Fibroblast of skin of left biceps (primary cell): ENCODE measurements at regions not wholly inside any gene's neighbourhood (a gene's known extent, or its start where the extent isn't known, plus 50 kb on each side); places are given as distances from the start of the nearest gene placed in this dataset.

Source experiments
- DNase-seq, 2 experiments: peaks; one replicate each; pipeline ENCODE4 v3.0.0-alpha.2; 2013; ENCODE audit warnings: low read depth in 2 of 2

DNA sequence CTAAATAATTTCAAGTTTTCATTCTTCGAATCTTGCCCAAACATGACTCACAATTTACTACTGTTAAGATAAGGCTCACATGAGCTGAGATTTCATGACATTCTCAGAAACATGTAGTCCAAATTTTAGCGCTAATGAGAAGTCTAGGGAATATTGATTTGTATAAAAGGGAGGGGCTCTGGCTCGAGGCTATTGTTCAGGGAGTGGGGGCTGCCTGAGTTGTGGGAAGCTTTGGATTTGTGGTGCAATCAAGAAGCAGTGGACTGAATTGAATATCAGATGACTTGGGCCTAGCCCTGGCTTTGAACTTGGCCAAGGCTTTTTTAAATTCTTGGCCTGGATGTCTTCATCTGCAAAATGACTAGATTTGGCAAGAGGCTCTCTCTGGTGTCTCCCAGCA, 674.9 kb upstream of the FANCL start:
- no peak for DNase-seq

DNA sequence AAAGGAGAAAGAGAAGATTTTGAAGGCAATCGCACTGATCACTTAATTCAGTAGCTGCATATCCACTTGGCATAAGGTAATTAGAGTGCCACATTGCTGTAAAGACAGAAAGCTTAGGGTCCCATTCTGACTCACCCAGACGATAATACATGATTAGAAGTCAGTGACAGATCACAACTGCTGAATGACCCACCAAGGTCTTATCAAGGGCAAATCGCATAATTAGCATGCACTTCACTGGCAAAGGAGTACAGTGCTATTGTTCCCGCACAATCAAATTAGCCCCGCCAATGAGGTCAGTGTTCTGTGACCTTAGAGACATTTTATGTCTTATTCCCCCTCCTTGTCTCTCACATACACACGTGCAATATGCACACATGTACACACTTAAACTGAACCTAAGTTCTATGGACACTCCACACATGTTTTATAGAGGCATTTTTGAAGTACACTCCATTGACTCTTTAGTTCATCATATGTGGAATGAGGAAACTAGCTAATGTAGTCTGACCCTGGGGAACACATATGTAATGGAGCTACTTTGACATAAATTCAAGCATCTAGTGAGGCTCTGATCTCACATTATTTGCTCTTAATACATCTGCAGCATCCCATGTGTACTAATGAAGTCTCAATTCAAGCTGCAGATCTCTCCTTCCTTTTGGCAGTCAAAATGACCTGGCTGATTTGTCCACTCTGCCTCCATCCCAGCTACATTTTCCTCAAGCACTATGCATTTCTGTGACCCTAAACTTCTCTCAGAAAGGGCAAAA, 673.8 kb upstream of the FANCL start:
- DNase-seq: no peak

DNA sequence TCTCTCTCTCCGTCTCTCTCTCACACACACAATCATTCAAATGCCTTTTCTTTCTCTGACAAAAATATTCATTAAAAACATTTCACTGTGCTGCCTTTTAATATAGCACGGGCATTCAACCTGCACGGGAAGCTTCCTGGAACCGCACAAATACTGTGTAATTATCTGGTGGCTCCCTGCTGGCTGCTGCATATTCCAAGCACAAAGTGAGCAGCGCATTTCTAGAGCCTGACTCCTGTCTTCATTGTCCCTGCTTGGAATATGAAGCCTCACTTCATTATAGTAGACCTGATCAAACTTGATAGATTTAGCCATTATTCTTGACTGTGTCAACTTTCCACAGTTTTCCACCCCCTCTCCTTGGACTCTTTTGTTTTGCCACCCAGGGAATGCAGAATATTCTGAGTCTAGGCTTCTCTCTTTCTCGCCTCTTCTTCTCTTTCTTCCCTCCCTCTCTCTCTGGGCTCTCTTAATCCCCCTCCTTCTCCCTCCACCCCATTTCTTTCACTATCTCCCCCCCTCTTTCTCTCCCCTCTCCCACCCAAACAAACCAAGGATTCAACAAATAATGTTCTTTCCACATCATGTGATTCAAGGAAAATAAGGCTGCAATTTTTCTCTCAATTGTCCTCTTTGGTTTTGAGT, 672.1 kb upstream of the FANCL start:
- no peak for DNase-seq

DNA sequence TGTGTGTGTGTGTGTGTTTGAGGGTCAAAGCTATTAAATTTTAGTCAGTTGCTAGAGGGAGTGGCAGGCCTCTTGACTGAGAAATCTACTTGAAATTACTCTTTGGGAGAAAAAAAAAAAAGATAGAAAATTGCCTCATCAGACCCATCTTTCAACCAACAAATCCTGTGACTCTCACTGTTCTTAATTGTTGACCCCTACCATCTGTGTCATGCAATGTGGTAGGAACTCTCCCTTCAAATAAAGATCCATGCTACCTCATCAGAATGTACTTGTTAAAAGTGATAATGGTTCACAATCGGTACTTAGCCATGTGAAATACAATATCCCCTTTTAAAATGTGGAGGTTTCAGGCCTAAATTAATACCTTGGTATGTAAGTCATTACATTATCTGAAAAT, 670.8 kb upstream of the FANCL start:
- no peak for DNase-seq

DNA sequence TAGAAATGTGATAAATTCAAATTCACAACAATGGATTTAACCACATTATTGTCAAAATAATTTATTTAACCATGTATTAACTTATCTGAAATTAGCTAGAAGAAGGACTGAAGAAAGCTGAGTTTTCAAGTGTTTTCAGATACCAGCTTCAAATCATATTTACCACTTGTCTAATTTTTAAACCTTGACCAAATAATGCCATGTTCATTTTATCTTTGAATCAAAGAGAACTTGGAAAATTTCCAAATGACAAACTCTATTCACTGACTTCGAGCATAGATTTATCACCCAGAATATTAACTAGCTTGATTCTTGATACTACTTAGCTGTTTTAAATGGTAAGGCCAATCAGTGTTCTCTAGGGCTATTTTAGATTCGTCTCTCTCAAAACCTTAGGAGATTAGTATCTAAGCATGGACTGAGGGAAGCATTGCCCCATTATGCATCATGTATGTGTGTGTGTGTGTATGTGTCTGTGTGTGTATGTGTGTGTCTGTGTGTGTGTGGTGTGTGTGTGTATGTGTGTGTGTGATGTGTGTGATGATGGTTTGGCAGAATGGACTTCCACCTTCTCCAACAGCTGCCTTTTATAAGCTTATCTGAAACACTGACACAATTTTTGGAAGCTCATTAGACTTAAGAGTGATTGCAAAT, 667.5 kb upstream of the FANCL start:
- no peak for DNase-seq

DNA sequence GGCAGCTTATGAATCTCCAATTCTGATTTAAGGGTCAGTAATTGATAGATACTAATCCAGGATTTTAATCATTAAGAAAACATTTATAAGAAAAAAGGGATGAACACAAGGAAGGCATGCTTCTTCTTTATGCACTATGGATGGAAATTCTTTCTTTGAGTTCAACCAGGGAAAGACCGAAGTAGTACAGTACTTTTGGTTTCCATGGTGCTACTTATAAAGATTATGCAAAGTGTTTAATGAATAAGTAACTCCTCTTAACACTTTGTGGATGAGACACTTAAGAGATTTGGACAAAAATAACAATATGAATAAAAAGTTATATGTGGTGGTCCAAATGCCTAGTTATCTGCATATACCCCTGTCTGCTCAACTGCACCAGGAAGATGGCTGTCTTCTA, 666.5 kb upstream of the FANCL start:
- DNase-seq: no peak

DNA sequence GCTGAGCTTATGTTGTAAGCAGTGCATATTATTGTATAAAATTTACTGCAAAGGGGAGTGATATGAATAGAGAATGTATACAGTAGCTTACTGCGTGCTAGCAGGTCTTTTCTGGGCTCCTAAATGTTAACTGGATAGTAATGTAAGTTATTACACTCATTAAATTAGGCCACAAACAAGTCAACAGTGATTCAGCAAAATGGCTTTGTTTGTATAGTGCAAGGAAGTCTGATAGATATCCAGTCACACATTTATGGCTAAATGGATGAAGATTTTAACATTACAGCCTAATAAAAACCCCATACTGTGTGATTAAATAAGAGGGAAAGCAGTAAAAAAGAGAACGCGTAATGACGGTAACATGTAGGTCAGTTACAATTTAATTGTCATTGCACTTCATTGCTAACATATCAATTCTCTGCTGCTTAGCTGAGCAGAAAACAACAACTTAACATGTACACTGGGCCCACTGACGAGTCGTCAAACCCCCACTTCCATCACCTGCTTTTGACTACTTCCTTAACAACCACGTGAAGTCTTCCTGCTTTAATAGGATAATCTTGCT, 665.0 kb upstream of the FANCL start:
- no peak for DNase-seq

DNA sequence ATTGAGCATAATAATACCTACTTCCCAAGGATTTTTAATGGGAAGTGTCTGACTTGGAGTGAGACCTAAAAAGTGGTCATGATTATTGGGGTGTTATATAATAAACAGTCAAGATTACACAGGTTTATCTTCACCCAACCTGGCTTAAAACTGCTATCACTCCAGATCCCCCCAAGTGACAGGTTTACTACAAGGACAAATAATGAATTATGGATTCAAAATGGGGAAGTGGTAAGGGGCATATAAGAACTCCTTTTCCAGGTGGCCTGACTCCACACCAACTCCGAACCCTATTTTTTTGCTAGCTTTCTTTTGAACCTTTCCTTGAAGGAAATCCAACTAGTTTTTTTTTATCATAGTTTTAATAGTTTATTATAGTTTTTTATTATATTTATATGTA, 663.0 kb upstream of the FANCL start:
- no peak for DNase-seq

DNA sequence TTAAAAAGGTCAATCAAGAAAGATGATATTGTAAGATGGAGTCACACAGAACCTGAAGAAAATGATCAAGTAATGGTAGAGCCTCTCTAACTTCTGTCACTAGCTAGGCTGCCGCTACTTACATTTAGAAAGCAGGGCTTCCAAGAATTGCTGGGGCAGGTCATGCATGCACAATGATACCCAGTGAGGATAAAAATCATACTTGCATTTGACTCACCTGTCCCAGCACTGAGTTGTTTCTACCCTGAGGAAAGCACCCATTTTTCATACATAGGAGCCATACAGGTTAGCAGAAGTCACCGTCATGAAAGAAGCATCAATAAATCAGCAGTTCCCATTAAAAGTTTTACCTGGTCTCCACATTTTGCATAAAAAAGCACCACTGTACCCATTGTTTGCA, 662.3 kb upstream of the FANCL start:
- DNase-seq: no peak

DNA sequence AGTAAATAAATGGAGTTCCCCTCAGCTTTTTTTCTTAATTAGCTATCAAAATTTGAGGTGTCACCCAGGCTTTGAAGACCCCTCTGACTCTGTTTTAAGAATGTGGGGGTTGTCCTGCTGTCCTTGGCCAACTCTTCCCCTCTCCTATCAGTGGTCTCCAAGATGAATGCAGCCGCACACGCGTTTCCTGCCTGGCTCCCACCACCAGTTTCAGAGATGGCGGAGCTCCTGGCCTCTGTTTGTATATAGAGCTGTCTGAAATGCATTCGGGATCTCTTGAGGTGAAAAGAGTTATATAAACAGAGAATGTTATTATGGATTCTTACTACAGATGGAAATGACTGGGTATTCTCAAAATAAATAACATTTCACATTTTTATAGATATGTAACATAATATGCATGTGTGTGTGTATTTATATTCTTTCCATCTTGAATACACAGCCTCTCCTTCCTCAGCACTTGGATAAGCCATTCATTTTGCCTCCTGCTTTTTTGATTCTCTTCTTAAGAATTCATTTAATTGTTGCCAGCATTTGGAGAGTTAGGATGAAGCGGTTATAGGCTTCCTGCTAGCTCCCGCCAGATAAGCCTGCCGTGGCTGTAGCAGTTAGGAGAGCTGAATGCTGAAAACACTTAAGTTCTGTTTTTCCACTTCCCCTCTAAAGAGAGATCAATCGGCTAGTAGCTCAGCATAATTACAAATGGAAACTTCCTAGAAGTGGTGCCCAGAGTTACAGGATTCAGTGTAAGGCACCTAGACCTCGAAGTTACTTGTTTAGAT, 659.3 kb upstream of the FANCL start:
- DNase-seq: no peak

DNA sequence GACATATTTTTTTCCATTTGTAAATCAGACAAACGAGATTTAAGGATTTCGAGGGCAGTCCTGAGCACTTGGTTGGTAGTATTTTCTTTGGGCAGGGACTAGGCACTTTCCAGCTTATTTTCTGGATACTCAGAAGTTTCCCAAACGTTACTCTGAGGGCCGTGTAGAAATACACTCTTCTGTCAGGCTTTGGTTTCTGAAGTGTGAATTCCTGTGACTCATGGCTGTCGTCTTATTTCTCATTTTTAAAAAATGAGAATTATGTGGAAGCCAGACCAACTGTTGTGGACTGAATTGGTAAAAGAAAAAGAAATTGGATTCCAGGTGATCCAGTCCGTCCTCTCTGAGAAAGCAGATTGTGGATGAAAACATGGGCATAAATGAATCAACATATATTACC, 658.6 kb upstream of the FANCL start:
- DNase-seq: peak; percentile 42 to 47

DNA sequence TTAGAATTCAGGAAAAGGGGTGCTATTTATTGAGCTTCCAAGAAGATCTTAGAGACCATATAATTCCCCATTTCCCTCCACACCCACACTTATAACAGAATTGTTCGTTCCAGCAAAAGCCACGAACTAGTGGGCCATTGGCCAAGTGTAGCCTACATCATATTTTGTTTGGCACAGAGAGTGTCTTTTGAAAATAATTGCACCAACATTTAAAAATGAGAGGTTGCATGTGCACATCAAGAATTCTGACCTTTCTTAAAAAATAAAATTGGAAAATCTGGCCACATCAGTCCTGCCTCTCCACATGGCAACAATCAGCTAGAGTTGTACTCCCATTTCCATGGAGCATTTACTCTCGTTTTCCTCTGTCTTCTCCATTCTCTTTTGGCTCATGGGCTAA, 655.5 kb upstream of the FANCL start:
- DNase-seq: peak; percentile 77 to 80

DNA sequence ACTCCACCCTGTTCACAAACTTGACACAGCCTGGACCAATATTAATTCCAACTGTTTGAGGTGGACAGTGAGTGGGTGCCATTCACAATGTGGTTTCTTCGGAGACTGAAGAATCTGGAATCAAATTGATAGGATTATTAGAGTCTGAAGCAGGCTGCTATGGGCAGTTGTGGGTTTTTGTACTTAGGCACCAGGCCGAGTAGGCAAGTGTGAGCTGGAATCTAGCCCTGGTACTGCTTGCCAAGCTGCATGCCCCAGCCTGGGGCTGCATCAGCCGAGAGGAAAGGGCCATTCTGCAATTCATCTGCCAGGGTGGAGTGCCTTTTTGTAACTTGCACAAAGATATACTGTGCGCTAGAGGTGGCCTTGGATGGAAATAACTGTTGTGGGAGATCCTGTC, 654.7 kb upstream of the FANCL start:
- DNase-seq: no peak

DNA sequence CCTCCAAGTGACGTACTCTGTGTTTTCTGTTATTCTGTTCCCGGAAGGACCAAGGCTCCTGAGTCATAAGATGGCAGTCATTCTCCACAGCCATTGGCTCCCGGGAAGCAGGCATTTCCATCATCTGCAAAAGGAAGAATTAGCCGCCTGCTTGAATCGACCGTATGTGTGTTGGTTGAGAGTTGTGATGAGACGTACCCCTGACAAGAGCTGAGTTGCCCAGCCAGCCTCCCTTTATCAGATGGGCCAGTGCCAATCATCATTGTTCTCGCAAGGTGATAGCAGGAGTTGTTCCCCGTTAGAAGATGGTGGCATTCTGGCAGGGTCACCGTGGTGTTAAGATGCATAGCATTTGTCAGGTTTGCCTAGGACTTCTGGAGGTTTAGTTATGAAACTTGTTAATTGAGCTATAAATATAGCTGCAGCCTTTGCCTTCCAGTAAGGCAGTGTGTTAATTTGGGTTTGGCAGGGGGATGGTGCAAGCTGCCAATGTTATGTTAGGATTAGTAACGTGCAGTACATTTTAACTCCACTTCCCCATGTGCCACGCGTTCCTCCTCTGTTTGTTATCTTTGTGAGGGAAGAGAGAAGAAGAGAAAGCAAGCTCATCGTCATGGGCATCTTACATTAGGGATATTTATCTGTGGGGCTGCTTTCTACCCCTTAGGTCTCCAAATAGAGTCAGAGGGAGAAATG, 652.7 kb upstream of the FANCL start:
- DNase-seq: no peak

DNA sequence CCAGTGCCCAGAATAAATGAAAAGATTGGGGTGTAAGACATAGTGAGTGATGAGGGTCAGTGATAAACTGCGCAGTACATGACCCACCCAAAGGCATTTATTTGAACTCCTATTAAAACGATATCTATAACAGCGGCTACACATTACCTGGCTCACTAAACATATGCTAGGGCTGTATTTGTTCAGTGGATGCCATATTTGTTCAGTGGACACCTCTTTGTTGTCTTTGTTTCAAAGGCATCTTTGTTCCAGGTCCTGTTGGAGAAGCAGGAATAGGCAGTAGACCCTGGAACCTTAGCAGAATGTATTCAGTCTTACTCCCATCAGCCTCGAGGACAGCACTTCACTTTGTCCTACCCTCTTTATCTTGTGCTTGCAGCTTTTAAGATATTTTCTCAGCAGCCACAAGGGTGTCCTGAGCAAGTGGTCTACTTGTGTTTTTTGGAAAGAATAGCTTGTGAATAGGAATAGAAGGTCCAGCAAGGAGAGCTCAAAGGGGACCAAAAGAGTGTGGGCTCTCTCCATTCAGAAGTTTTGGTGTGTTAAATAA, 650.8 kb upstream of the FANCL start:
- DNase-seq: no peak

DNA sequence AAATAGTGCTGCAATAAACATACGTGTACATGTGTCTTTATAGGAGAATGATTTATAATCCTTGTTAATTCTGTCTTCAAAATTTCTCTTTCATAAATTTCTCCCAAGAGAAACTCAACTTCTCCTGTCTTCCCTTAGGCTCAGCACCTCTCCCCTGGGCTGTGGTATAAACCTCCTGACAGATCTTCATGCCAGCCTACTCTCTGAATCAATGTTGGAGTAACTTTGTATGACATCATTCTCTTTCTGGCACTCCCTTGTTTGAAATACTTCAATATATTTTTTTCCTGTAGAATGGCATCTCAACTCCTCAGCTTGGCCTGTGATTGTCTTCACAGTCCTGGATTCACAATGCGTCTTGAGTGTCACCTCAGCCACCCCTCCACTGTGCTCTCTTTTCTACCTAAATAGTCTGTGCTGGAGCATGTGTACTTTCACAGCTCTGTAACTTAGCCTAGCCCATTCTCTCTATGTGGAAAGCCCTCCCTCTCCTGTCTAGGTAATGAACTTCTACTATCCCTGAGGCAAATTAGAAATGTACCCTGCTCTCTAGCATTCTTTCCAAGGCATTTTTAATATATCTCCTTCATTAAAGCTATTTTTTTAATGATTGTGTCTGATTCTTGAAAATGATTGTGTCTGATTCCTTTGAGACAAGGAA, 649.9 kb upstream of the FANCL start:
- DNase-seq: no peak

DNA sequence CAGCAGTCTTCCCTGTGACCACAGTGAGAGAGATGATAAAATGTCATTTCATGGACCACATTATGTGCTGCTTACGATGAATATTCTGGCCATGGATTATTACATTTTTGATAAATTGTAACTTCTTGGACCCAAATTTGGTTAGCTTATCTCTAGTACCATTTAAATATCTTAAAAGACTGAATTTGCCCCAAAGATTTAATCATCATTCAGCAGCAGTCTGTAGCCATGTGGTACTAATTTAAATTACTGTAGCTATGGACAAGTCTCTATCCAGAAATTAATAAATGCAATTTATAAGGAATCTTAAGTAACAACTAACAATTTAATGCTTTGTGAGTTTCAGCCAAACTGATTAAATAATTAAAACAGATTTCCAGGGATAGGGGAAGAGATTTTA, 644.9 kb upstream of the FANCL start:
- no peak for DNase-seq

DNA sequence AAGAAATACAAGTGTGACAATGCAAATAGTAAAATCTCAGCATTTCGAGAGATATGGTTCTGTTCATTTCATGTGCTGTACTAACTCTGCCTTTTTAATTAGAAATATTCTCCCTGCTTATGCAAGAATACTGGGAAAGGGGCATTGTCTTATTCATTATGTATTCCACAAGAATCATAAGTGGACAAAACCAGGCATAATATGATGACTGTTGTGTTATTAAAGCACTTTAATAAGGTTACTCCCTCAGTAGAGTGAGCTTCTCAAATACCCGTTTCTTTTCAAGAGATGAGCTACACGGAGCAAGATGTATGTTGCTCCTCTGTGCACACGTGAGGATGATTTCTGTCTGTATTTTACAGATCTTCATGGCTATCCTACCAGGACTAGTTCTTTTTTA, 638.7 kb upstream of the FANCL start:
- DNase-seq: no peak

DNA sequence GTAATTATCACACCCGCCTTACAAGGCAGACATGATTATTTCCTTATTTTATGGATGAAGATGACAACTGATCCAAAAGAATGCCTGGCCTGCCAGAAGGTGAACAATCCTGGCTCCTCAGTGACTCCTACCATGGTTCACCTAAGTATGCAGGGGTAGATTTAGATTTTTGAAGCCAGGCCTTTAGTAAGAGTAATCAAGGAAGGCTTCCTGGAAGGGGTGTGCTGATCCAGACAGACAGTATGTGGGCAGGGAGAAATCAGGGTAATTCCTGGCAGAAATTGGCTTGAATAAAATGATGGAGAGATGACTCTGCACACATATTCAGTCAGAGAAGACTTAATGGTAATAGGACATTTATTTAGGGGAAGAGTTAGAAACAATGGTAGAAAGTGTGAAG, 637.7 kb upstream of the FANCL start:
- DNase-seq: no peak

DNA sequence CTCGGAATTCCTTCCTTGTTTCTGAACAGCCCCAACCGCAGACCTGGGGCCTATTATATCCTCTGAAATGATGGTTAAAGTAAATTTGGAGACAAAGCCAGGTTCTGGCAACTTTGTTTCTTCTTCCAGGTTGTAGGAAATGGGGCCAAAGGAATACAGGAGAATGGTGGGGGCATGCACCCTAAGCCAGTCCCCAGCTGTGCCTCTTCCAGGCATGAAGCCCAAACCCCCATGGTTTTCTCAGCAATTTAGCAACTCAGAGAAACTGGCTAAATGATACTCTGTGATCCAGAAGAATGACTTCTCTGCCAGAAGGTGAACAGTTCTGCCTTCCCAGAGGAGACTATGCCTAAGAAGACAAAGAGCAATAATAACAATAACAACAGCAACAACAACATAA, 635.0 kb upstream of the FANCL start:
- DNase-seq: no peak

DNA sequence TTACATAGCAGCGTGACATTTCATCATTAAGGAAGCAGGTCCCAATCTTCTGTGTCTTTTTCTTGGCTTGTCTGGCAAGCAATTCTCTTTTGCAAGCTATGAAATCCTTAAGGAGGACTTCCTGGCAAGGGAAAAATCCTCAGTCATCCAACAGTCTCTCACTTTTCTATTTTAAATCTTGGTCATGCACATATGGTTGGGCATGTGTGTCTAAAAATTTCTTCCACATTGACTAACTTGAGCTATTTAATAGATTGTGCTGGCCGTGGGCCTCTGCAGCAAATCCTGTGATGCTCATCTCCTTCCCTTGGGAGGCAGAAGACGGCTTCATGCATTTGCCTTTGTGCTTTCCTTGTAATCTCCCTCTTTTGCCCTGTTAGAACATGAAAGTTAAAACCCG, 634.3 kb upstream of the FANCL start:
- no peak for DNase-seq
